Fibroblast of mammary gland (primary cell): ENCODE measurements at regions not wholly inside any gene's neighbourhood (a gene's known extent, or its start where the extent isn't known, plus 50 kb on each side); places are given as distances from the start of the nearest gene placed in this dataset.
"Not testable (repeated sequence)": the region's sequence is repeated elsewhere in the genome, so short reads cannot be mapped to it uniquely, and the experiment has no call there.

ENCODE experiments used
- DNase-seq: peaks from one replicate; pipeline ENCODE4 v3.0.0-alpha.2; 2010; ENCODE audit warnings: low read depth
- H3K4me3 ChIP-seq: 2 replicates; pipeline ENCODE4 v1.5.1; 2011; ENCODE audit warnings: low read depth, mild to moderate bottlenecking, low read length, moderate library complexity; ENCODE audit not compliant: control insufficient read depth
- TF ChIP-seq, protein P1 (sequence below): conservative IDR thresholded peaks from 2 replicates; pipeline ENCODE4 v1.5.1; 2011; ENCODE audit warnings: low read depth, low read length, inconsistent platforms; ENCODE audit not compliant: control insufficient read depth, insufficient read depth

DNA sequence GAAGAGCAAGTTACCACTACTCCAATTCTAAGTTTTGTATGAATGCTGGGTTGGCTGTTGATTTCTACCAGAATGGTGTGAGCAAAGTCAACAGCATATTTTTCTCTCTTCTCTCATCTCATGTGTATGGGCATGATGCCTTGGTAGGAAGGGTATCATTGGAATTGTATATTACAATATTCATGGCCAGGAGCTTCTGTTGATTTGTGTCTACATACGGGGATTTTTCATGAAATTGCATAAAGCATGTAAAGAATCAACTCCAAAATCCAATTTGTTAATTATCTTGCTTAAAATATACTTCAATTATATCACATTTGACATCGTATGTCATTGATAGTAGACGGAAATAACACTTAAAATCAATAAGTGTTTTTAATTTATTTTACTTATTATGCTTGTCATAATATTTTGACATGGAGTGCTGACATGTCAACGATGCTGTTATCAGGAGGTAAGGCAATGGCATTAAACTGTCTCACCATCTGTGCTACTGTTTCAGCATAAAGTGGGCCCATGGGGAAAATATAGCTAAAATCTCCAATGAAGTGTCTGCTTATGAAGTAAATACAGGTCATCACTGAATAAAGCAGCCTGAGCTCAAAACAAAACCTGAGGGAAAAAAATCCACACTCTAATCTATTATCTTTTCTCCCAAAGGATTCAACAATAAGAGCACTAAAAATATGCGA, 142.2 kb upstream of the NBPF11 start:
- no peak overlapping the region for H3K4me3 ChIP-seq
- no peak for DNase-seq
- TF ChIP-seq, protein P1, sequence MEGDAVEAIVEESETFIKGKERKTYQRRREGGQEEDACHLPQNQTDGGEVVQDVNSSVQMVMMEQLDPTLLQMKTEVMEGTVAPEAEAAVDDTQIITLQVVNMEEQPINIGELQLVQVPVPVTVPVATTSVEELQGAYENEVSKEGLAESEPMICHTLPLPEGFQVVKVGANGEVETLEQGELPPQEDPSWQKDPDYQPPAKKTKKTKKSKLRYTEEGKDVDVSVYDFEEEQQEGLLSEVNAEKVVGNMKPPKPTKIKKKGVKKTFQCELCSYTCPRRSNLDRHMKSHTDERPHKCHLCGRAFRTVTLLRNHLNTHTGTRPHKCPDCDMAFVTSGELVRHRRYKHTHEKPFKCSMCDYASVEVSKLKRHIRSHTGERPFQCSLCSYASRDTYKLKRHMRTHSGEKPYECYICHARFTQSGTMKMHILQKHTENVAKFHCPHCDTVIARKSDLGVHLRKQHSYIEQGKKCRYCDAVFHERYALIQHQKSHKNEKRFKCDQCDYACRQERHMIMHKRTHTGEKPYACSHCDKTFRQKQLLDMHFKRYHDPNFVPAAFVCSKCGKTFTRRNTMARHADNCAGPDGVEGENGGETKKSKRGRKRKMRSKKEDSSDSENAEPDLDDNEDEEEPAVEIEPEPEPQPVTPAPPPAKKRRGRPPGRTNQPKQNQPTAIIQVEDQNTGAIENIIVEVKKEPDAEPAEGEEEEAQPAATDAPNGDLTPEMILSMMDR, result no peak

DNA sequence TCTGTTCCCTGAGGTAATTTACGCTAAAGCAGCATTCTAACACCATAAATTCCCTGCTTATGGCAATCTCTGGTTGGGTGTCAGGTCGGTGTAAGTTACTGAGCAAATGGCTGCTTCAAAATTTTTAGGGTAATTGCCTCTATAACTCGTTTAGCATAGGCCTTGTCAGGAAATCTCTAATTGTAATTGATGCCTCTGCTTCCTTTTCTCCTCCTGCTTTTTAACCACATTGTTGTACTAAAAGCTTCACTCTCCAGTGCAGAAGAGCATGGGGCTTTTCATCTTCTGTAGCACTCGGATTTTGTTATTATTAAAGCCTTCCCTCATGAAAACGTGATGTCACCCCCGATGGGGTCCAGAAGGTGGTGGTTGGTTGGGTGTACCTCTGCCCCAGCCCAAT, 141.6 kb upstream of the NBPF11 start:
- TF ChIP-seq, protein P1, result no peak
- no peak for DNase-seq
- no peak overlapping the region for H3K4me3 ChIP-seq

GRCh38 chr1:148292915-148293314, 140.8 kb upstream of the NBPF11 start:
- H3K4me3 ChIP-seq, result no peak overlapping the region
- TF ChIP-seq, protein P1, result no peak
- DNase-seq, result no peak

- DNase-seq, result peak; percentile 58
- H3K4me3 ChIP-seq, result no peak overlapping the region
- TF ChIP-seq, protein P1, result no peak
Observed at GRCh38 chr1:148290881-148291280, 138.8 kb upstream of the NBPF11 start.

GRCh38 chr1:148289647-148290046, 137.6 kb upstream of the NBPF11 start:
- DNase-seq, result no peak
- no peak overlapping the region for H3K4me3 ChIP-seq
- TF ChIP-seq, protein P1, result no peak

DNA sequence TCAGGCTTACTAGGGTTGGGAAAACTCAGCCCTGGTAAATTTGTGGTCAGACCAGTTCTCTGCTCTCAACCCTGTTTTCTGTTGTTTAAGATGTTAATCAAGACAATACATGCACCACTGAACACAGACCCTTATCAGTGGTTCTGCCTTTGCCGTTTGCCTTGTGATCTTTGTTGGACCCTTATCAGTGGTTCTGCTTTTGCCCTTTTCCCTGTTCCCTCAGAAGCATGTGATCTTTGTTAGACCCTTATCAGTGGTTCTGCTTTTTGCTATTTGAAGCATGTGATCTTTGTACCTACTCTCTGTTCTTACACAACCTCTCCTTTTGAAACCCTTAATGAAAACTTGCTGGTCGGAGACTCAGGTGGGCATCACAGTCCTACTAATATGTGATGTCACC, 133.9 kb upstream of the NBPF11 start:
- not testable (repeated sequence) for DNase-seq, H3K4me3 ChIP-seq

GRCh38 chr1:148280831-148281572, 128.9 kb upstream of the NBPF11 start:
- H3K4me3 ChIP-seq, result peak overlapping the region; percentile 61
- DNase-seq, result not testable (repeated sequence)

DNA sequence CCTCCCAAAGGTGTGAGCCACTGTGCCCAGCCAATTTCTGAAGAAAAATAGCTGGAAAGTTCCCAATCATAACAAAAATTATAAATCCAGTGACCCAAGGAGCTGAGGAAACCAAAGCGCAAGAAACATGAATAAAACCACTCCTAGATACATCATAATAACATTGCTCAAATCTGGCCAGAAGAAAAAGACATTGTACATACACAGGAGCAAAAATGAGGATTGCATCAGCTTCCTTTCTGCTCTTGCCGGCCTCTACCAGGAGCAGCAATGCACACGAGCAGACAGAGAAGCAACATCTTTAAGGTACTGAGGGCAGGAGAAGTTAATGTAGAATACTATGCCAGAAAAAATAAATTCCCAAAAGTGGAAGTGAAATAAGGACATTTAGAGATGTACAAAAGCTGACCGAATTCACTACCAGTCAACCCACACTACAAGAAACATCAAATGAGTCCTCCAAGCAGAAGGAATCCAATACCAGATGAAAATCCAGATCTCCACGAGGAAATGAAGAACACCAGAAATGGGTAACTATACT, 127.0 kb upstream of the NBPF11 start:
- not testable (repeated sequence) for H3K4me3 ChIP-seq, DNase-seq

DNA sequence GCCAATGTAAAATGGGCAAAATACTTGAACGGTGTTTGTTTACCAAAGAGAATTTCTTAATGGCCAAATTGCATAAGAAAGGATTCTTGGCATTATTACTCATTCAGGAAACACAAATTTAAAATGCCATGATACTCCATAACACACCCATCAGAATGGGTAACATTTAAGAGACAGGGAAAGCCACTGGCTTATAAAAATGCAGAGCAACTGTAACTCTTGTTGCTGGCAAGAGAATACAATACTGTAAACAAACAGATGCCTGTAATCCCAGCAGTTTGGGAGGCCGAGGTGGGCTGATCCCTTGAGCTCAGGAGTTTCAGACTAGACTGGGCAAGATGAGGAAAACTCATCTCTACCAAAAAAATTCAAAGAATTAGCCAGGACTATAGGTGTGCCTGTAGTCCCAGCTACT, 125.8 kb upstream of the NBPF11 start:
- peak; percentile 36 for DNase-seq

GRCh38 chr1:148267066-148267465, 115.0 kb upstream of the NBPF11 start:
- H3K4me3 ChIP-seq, DNase-seq: not testable (repeated sequence)

More for the DNA sequence above, 125.8 kb upstream of the NBPF11 start:
- H3K4me3 ChIP-seq, result not testable (repeated sequence)
